OCI-M2 (cell line): ENCODE measurements at regions not wholly inside any gene's neighbourhood (a gene's known extent, or its start where the extent isn't known, plus 50 kb on each side); places are given as distances from the start of the nearest gene placed in this dataset.
"Not testable (repeated sequence)": the region's sequence is repeated elsewhere in the genome, so short reads cannot be mapped to it uniquely, and the experiment has no call there.

Source experiments
- DNase-seq: peaks from one replicate; lab custom pipeline; 2025; ENCODE audit not compliant: unreplicated experiment; lab: John Stamatoyannopoulos, UW

- no peak for DNase-seq
Observed at GRCh38 chr14:71803539-71804260, 128.5 kb upstream of the RGS6 start.

GRCh38 chr14:71804992-71805391 lies 127.2 kb upstream of the RGS6 start:
- DNase-seq, result no peak

GRCh38 chr14:71807049-71807448 lies 125.2 kb upstream of the RGS6 start:
- not testable (repeated sequence) for DNase-seq

- DNase-seq, result not testable (repeated sequence)
Observed at GRCh38 chr14:71810800-71811199, 121.4 kb upstream of the RGS6 start.

- no peak for DNase-seq
Observed at GRCh38 chr14:71812693-71813092, 119.5 kb upstream of the RGS6 start.

GRCh38 chr14:71815110-71815509 lies 117.1 kb upstream of the RGS6 start:
- no peak for DNase-seq

GRCh38 chr14:71824816-71825215 lies 107.4 kb upstream of the RGS6 start:
- DNase-seq, result no peak

- no peak for DNase-seq
Observed at GRCh38 chr14:71833476-71833875, 98.8 kb upstream of the RGS6 start.

- DNase-seq, result no peak
Observed at GRCh38 chr14:71834284-71835204, 97.7 kb upstream of the RGS6 start.

GRCh38 chr14:71852181-71852580 lies 80.0 kb upstream of the RGS6 start:
- no peak for DNase-seq

- no peak for DNase-seq
Observed at GRCh38 chr14:71855399-71856036, 76.7 kb upstream of the RGS6 start.

- DNase-seq, result no peak
Observed at GRCh38 chr14:71856199-71856919, 75.9 kb upstream of the RGS6 start.

GRCh38 chr14:71863049-71863448 lies 69.2 kb upstream of the RGS6 start:
- no peak for DNase-seq

GRCh38 chr14:71863766-71864165 lies 68.5 kb upstream of the RGS6 start:
- no peak for DNase-seq
